BLaER1 treated with 17β-estradiol and CSF1 and Interleukin-3, amounts not matched to agents 10 nM and 100 nM (cell line): ENCODE measurements at regions not wholly inside any gene's neighbourhood (a gene's known extent, or its start where the extent isn't known, plus 50 kb on each side); places are given as distances from the start of the nearest gene placed in this dataset.
A peak's percentile ranks its signal among the peaks of the same experiment; 100 is the strongest.
"Not testable (repeated sequence)": the region's sequence is repeated elsewhere in the genome, so short reads cannot be mapped to it uniquely, and the experiment has no call there.

Experiments
- H3K27ac ChIP-seq, 11 experiments: shearing (Covaris generic); formaldehyde crosslinking; 2 replicates each; pipeline ENCODE4 v1.8.1; 2022
- H3K27me3 ChIP-seq, 11 experiments: shearing (Covaris generic); formaldehyde crosslinking; 2 replicates each; pipeline ENCODE4 v1.8.1; 2022
- H3K36me3 ChIP-seq, 11 experiments: shearing (Covaris generic); formaldehyde crosslinking; 2 replicates each; pipeline ENCODE4 v1.8.1; 2022
- H3K4me1 ChIP-seq, 10 experiments: shearing (Covaris generic); formaldehyde crosslinking; 2 replicates each; pipeline ENCODE4 v1.8.1; 2022
- H3K4me2 ChIP-seq, 11 experiments: shearing (Covaris generic); formaldehyde crosslinking; 2 replicates each; pipeline ENCODE4 v1.8.1; 2022
- H3K4me3 ChIP-seq, 10 experiments: shearing (Covaris generic); formaldehyde crosslinking; 2 replicates each; pipeline ENCODE4 v1.8.1; 2022
- H3K9ac ChIP-seq, 11 experiments: shearing (Covaris generic); formaldehyde crosslinking; 2 replicates each; pipeline ENCODE4 v1.8.1; 2022
- H3K9me3 ChIP-seq, 11 experiments: shearing (Covaris generic); formaldehyde crosslinking; replicated peaks in 1 of 11; 2 replicates each; pipeline ENCODE4 v1.8.1; 2022
- H4K20me1 ChIP-seq, 11 experiments: shearing (Covaris generic); formaldehyde crosslinking; 2 replicates each; pipeline ENCODE4 v1.8.1; 2022
- Cebpa-rat ChIP-seq, 11 experiments: shearing (Covaris generic); IDR thresholded peaks; 2 replicates each; pipeline ENCODE4 v1.8.1; 2022

DNA sequence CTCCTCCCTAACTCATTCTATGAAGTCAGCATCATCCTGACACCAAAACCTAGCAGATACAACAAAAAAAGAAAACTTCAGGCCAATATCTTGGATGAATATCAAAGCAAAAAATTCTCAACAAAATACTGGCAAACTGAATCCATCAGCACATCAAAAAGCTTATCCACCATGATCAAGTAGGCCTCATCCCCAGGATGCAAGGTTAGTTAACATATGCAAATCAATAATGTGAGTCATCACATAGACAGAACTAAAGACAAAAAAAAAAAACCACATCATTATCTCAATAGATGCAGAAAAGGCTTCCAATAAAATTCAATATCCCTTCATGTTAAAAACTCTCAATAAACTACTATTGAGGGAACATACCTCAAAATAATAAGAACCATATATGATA, 306.8 kb upstream of the TMC3 start:
- Histone ChIP-seq H3K9me3 (peaks cover 30 to 49% (median 40%) of the 10 kb centered on the region in 11 experiments), H3K4me2 (no peak overlapping the region), H4K20me1 (no peaks in the 10 kb centered on the region), H3K27me3 (no peaks in the 10 kb centered on the region), H3K27ac (no peak overlapping the region), H3K4me3 (no peak overlapping the region), H3K9ac (no peak overlapping the region), H3K36me3 (no peaks in the 10 kb centered on the region), H3K4me1 (no peaks in the 10 kb centered on the region)
- TF ChIP-seq Cebpa-rat (IDR thresholded peaks at IDR 0.05): no peak

DNA sequence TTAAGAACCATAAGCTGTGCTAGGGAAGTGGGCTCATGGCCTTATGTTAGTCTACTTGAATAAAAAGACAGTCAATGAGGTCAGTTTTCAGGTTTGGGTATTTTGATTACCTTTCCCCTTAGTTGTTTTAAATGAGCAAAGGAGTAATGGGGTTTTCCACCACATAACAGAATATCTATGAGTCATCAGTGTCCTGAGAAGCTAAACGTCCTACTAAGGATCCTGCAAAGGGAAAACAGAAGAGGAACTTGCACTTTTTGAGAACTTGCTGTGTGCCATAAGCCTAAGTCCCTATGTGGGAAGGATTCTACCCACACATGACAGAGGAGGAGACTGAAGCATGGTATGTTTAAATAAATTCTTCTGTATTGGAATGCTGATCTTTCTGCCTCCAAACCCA, 292.8 kb upstream of the TMC3 start:
- no peak overlapping the region for H3K27ac ChIP-seq
- no peaks in the 10 kb centered on the region for H3K36me3 ChIP-seq
- no peak for TF ChIP-seq Cebpa-rat (IDR thresholded peaks at IDR 0.05)
- no peaks in the 10 kb centered on the region for H3K9me3 ChIP-seq
- H4K20me1 ChIP-seq: no peaks in the 10 kb centered on the region
- no peaks in the 10 kb centered on the region for H3K27me3 ChIP-seq
- H3K9ac ChIP-seq: no peak overlapping the region
- no peak overlapping the region for H3K4me2 ChIP-seq
- H3K4me3 ChIP-seq: no peak overlapping the region
- H3K4me1 ChIP-seq: no peaks in the 10 kb centered on the region

DNA sequence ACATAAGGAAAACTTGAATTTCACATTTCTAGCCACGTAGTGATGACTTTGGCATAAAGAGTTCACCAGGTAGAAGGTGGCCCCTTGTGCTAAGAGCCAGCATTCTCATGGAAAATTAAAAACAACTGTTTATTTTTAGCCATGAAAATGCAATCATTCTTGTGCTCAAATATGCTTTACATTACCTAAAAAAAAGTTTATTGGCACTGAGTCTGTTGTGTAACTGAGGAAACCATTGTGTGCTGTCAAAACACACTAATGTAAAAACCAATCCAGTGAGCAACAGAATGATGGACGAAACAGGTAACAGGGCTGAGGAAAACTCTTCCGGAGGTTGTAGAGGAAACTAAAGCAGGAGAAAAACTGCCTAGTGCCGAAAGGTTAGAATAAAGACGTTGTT, 287.0 kb upstream of the TMC3 start:
- H4K20me1 ChIP-seq: no peaks in the 10 kb centered on the region
- no peak overlapping the region for H3K4me3 ChIP-seq
- no peaks in the 10 kb centered on the region for H3K27me3 ChIP-seq
- no peak overlapping the region for H3K9ac ChIP-seq
- no peak overlapping the region for H3K27ac ChIP-seq
- peaks cover 0 to 5% (median 0%) of the 10 kb centered on the region in 11 experiments; a peak in 2 of 22 replicates for H3K9me3 ChIP-seq
- no peak overlapping the region for H3K4me2 ChIP-seq
- no peaks in the 10 kb centered on the region for H3K4me1 ChIP-seq
- H3K36me3 ChIP-seq: no peaks in the 10 kb centered on the region
- TF ChIP-seq Cebpa-rat (IDR thresholded peaks at IDR 0.05): no peak

DNA sequence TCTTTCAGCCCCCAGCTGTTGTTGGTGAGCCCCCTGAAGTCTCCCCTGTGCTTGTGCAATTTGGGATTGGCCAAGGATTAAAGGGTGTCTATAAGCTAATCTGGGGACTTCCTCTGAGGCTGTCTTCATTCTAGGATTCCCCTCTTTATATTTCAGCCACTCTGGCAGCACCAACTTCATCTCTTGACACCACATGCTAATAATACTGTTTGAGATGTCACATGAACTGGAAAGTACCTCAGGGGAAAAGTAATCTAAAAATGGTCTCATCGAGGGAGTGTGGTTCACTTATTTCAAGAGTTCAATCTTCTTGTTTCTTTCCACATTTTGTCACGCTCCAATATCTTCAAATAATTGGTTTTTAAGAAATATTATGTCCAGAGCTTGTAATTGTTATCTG, 279.2 kb upstream of the TMC3 start:
- Histone ChIP-seq H3K4me1 (peaks cover 0 to 9% (median 0%) of the 10 kb centered on the region in 10 experiments; a peak in 6 of 20 replicates), H3K9me3 (peaks cover 18 to 43% (median 33%) of the 10 kb centered on the region in 11 experiments), H3K36me3 (no peaks in the 10 kb centered on the region), H3K4me3 (no peak overlapping the region), H3K4me2 (peak overlapping the region in 5 of 11 experiments; percentile 7 to 47 (median 18); a peak in 7 of 22 replicates), H4K20me1 (no peaks in the 10 kb centered on the region), H3K27me3 (no peaks in the 10 kb centered on the region), H3K9ac (no peak overlapping the region), H3K27ac (no peak overlapping the region)
- TF ChIP-seq Cebpa-rat (IDR thresholded peaks at IDR 0.05): no peak

DNA sequence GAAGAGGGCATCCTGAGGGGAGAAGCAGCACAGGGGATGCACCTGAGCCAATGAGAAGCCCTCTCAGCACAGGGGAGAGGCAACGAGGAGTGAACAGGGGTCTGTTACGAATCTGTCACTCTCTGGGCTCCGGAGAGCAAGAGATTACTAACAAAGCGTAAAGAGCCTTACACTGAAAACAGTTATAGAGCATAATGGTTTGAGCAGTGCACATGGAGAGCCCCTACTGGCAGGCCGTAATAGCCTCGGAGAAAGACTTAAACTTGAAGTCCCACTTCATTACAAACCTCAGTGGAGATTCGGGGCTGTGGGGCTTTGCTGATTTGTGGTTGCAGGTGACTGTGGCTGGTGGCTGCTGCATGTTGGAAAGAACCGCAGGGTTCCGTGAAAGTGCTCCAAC, 271.5 kb upstream of the TMC3 start:
- Histone ChIP-seq H3K4me2 (no peak overlapping the region), H3K9me3 (peaks cover 0 to 3% (median 0%) of the 10 kb centered on the region in 11 experiments; a peak in 1 of 22 replicates), H4K20me1 (no peaks in the 10 kb centered on the region), H3K9ac (no peak overlapping the region), H3K36me3 (no peaks in the 10 kb centered on the region), H3K27me3 (no peaks in the 10 kb centered on the region), H3K27ac (no peak overlapping the region), H3K4me3 (no peak overlapping the region), H3K4me1 (peaks cover 0 to 17% (median 0%) of the 10 kb centered on the region in 10 experiments; a peak in 3 of 20 replicates)
- no peak for TF ChIP-seq Cebpa-rat (IDR thresholded peaks at IDR 0.05)

DNA sequence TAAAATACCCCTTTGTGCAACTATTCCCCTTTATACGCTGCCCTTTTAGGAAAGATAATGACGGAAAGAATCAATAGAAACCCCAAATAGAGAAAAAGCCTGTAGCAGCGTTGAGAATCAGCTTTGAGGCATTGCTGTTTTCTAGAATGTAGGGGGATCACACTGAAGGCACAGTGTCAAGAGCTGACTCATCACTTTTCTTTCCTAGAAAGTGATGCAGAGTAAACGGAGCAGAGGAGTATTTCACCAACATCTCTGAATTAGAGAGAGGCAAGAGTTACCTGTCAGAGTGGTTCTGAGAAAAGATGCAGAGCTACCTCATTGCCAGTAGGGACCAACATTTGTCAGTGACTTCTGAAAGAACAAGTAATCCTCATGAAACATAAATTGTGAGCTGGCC, 269.8 kb upstream of the TMC3 start:
- no peaks in the 10 kb centered on the region for H3K27me3 ChIP-seq
- no peak overlapping the region for H3K9ac ChIP-seq
- H3K36me3 ChIP-seq: no peaks in the 10 kb centered on the region
- no peak overlapping the region for H3K27ac ChIP-seq
- H3K4me2 ChIP-seq: no peak overlapping the region
- peaks cover 0 to 17% (median 0%) of the 10 kb centered on the region in 10 experiments; a peak in 3 of 20 replicates for H3K4me1 ChIP-seq
- H3K9me3 ChIP-seq: peaks cover 0 to 13% (median 7%) of the 10 kb centered on the region in 11 experiments; a peak in 7 of 22 replicates
- no peak overlapping the region for H3K4me3 ChIP-seq
- no peaks in the 10 kb centered on the region for H4K20me1 ChIP-seq
- TF ChIP-seq Cebpa-rat (IDR thresholded peaks at IDR 0.05): no peak

DNA sequence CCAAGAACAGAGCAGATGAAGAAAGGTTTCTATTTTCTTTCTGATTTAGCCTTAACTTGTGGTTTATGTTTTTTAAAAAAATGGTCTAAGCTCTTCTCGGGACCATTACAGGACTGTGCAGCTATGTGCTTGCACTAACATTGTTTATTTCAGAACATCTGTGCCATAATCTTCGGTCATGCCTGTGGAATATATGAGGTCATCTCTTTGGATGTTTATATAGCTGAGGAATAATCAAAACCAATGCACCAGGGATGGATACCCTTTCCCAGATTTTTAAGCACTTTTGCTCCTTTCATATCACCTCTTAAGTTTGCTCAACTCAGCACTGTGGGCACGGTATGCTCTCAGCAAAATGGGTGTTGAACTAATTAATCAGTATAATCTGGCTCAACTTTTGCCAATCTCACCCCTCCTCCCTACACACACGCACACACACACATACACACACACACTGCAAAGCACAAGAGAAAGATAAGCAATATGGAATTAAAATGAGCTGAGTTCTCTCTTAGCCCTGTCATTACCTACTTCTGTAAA, 268.5 kb upstream of the TMC3 start:
- H3K27me3 ChIP-seq: no peaks in the 10 kb centered on the region
- no peak for TF ChIP-seq Cebpa-rat (IDR thresholded peaks at IDR 0.05)
- H3K9me3 ChIP-seq: peaks cover 0 to 16% (median 8%) of the 10 kb centered on the region in 11 experiments; a peak in 11 of 22 replicates
- no peaks in the 10 kb centered on the region for H4K20me1 ChIP-seq
- H3K4me1 ChIP-seq: peaks cover 0 to 17% (median 0%) of the 10 kb centered on the region in 10 experiments; a peak in 3 of 20 replicates
- H3K9ac ChIP-seq: no peak overlapping the region
- no peak overlapping the region for H3K4me3 ChIP-seq
- H3K27ac ChIP-seq: no peak overlapping the region
- H3K36me3 ChIP-seq: no peaks in the 10 kb centered on the region
- peak overlapping the region in 2 of 11 experiments; percentile 31 to 44; a peak in 4 of 22 replicates for H3K4me2 ChIP-seq

DNA sequence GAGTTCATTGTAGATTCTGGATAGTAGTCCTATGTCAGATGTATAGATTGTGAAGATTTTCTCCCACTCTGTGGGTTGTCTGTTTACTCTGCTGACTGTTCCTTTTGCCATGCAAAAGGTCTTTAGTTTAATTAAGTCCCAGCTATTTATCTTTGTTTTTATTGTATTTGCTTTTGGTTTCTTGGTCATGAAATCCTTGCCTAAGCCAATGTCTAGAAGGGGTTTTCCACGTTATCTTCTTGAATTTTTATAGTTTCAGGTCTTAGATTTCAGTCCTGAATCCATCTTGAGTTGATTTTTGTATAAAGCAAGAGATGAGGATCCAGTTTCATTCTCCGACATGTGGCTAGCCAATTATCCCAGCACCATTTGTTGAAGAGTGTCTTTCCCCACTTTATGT, 262.1 kb upstream of the TMC3 start:
- not testable (repeated sequence) for H3K4me2 ChIP-seq, H3K36me3 ChIP-seq, H3K4me3 ChIP-seq, H3K27ac ChIP-seq, H3K9ac ChIP-seq, H3K27me3 ChIP-seq, H3K4me1 ChIP-seq, H4K20me1 ChIP-seq
- peaks cover 9 to 26% (median 21%) of the 10 kb centered on the region in 11 experiments; a peak in 18 of 22 replicates for H3K9me3 ChIP-seq

DNA sequence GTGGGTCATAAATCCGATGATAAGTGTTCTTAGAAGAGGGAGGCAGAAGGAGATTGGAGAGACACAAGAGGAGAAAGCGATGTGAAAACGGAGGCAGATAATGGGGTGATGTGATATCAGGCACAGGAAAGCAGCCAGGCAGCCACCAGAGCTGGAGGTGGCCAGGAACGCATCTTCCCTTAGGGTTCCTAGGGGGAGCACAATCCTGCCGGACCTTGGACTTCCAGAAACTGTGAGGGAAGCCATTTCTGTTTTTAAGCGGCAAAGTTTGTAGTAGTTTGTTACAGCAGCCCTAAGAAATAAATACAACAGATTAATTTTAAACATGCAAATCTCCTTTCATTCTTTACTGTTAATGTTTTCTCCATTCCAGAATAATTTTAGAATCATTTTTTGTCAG, 259.9 kb upstream of the TMC3 start:
- H3K4me3 ChIP-seq: no peak overlapping the region
- no peak overlapping the region for H3K9ac ChIP-seq
- H3K27me3 ChIP-seq: no peaks in the 10 kb centered on the region
- no peak for TF ChIP-seq Cebpa-rat (IDR thresholded peaks at IDR 0.05)
- peaks cover 6 to 23% (median 13%) of the 10 kb centered on the region in 11 experiments; a peak in 17 of 22 replicates for H3K9me3 ChIP-seq
- H3K36me3 ChIP-seq: no peaks in the 10 kb centered on the region
- no peak overlapping the region for H3K4me2 ChIP-seq
- no peak overlapping the region for H3K27ac ChIP-seq
- no peaks in the 10 kb centered on the region for H3K4me1 ChIP-seq
- no peaks in the 10 kb centered on the region for H4K20me1 ChIP-seq

DNA sequence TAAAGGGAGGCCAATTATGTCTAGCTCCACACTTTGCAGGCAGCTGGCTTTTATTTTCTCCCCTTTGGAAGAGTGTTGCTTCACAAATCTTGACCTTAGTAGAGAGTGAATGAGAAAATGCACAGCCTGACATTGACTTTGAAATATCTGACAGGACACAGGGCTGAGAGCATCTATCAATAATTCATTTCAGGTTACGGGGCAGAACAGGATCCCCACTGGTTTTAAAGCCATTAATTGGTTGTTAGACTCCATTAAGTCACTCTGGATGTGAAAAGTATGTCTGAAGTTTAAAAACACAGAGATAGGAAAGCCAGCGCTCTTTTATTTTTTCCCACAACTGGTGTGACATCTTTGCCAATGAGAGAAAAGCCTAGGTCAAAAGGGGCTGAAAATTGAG, 251.9 kb upstream of the TMC3 start:
- Histone ChIP-seq H3K9ac (no peak overlapping the region), H4K20me1 (no peaks in the 10 kb centered on the region), H3K27me3 (no peaks in the 10 kb centered on the region), H3K4me3 (no peak overlapping the region), H3K27ac (no peak overlapping the region), H3K36me3 (no peaks in the 10 kb centered on the region), H3K4me1 (no peaks in the 10 kb centered on the region), H3K4me2 (no peak overlapping the region), H3K9me3 (peaks cover 0 to 16% (median 8%) of the 10 kb centered on the region in 11 experiments; a peak in 10 of 22 replicates)
- no peak for TF ChIP-seq Cebpa-rat (IDR thresholded peaks at IDR 0.05)
